GM18519 (cell line): ENCODE measurements at regions not wholly inside any gene's neighbourhood (a gene's known extent, or its start where the extent isn't known, plus 50 kb on each side); places are given as distances from the start of the nearest gene placed in this dataset.

ENCODE experiments used
- ATAC-seq: cut with Tn5 transposase; IDR thresholded peaks from one replicate; pipeline ENCODE4 v1.9.1; 2021; ENCODE audit warnings: mild to moderate bottlenecking, moderate library complexity; ENCODE audit not compliant: unreplicated experiment, low FRiP score

DNA sequence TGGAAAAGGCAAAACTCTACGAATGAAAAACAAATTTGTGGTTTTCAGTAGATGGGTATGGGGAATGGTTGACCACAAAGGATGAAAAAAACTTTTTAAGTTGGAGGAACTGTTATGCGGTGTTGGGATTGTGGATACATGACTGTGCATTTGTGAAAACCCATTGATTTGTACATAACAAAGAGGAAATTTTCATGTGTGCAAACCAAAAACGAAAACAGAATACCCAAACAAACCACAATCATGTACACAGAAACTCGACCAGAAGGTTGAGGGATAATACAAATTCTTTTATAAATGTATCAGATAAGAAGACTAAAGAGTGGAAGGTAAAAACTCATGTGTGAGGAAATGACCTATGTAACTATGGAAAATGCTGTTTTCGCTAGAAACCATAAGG is 1012.4 kb downstream of the CDH18 start:
- no peak for ATAC-seq

DNA sequence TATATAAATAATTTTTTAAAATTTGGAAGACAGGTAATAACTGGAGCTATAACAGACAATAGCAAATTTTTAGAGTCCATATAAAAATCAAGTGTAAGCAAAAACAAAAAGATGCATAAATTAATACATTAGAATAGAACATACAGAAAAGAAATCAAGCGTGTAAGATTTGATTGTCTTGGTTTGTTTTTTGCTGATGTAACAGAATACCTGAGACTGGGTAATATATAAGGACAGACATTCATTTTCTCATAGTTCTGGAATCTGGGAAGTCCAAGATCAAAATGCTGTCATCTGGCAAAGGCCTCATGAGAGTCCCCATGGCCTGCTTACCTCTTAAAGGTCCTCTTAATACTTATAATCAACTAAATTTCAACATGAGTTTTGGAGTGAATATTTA is 1010.1 kb downstream of the CDH18 start:
- no peak for ATAC-seq

DNA sequence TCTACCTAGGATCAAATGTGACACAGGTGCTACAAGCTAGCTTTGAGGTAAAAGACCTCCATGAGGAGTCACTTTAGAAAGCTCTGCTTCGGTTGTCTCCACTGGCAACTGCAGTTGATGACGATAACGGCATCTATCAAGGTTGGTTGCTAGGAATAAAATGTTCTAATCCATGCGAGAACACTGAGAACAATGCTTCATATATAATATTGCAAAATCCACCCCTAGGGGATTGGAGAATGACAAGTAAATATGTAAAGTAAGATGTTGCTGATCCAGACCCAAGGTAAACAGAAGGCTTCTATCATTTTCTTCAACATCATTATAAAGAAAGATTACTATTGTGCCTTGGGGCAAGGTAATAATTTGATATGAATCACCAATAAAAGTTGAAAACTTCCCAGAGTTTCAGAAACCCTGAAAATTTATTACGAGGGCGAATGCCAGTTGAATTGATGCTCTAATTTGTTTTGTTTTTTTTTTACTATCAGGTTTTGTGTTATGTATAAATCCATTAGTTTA is 1003.4 kb downstream of the CDH18 start:
- ATAC-seq, result no peak

DNA sequence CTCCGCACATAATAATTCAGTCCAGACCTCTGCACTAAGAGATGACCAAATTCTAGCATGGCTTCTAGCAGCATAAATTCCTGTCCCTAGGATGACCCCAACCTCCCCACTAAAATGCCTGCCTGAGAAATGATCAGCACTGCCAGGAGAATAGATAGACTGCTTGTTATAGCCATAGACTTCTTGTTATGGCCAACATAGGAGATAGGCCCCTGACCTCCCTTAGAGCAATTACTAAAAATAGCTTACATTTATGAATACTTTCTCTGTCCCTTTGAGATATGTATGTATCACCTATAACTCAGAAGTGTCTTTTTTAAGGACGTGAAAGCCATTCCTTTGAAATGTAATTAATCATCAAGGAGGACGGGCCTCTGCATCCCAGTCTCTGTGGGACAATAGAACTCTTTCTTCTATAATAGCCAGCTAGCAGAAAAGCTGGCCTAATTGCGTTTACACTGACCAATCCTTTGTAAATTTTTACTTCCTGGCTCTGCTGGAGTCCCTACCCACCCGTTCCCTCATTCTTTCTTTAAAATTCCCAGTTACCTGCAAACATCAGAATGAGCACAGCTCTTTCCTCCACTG is 1002.7 kb downstream of the CDH18 start:
- ATAC-seq, result no peak

DNA sequence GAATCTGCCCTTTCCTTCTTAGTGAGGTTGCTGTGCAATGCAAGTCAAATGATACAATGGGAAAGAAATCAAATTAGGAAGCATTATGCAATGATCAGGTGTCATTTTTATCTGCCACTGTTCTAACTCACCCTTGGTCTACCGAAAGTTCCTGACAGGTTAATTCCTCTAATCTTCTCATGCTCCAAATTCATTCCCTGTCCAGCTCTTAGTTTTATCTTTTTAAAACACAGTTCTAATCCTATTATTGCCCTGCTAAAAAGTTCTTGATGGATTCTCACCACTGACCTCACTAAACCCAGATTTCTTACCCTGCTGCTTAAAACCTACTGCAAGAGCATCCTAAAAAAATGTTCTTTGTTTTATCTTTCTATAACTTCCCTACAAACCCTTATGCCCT is 1000.9 kb downstream of the CDH18 start:
- ATAC-seq, result no peak

DNA sequence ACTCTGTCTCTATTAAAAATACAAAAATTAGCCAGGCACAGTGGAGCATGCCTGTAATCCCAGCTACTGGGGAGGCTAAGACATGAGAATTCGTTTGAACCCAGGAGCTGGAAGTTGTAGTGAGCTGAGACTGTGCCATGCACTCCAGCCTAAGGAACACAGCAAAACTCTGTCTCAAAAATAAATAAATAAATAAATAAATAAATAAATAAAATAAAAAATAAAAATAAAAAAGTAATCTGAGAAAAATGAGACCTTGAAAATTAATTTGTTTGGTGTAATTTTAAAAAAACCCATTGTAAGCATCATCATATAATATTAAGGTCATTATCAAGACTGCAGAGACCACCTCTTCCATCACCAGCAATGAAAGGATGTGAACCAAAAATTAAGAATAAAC is 997.1 kb downstream of the CDH18 start:
- ATAC-seq, result no peak

DNA sequence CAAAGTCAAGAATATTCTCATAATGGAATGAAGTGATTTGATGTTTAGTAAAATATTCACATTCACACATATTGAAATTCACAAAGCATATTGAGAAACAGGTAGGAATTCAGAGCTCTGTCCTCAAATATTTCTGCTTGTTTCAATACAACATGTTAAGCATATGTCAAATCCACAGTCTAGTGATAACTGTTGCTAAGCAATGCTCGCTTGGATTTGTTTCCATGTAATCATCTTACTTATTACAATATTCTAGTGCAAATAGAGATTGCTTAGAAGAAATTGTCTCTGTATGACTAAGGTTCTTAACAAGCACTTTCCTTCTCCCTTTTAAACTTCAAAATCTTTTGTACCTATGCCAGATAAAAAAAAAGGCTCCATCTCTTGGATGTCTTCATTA is 995.7 kb downstream of the CDH18 start:
- ATAC-seq, result no peak

DNA sequence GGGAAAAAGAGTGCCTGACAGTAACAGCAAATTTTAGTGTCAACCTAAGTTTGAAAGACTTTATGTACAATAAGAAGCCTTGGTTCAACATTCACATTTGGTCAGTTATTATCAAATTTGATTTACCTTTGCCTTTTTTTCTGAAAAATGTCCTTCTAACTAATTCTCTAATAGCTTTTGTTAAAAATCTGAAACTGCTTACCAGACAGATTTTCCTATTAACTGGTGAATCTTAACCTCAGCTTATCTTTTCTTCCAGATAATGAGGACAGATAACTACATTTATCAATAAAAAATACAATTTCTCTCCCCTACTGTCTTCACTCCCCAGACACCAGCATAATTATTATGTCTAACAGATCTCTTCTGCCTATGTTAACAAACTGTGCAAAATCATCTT is 988.5 kb downstream of the CDH18 start:
- no peak for ATAC-seq

DNA sequence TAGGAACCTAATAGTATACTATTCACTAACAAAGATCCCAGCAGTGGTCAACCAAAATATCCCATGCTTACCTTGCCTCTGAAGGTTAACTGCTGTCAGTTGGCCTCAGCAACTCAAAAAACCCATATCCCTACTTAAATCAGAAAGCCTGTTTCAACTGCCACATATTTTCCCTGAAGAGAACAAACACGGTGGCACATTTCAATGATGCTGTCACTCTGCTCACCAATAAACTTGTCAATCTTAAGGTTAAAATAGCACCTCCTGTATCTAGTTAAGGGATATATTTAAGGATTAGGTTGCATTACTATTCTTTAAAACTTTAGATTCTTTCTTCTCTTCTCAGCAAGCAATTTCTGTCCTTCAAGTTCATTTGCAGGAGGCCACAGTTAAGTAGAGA is 986.9 kb downstream of the CDH18 start:
- no peak for ATAC-seq

DNA sequence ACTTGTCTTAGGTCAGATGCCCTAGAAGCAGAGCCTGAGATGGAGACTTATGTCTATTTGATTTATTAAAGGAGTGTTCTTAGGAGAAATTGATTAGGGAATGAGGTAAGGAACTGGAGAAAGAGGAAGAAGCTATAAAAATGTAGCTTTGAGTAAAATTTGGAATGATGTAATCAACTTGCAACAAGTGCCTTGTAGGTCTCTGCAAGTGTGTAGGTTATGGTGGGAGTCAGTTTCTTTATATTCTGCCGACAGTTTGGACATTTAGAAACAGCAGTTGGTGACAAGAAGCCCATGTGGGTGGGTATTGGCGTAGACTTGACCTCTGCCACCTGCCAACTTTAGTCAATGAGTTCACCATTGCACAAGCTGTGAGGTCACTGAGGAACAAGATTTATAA is 986.5 kb downstream of the CDH18 start:
- ATAC-seq, result no peak

DNA sequence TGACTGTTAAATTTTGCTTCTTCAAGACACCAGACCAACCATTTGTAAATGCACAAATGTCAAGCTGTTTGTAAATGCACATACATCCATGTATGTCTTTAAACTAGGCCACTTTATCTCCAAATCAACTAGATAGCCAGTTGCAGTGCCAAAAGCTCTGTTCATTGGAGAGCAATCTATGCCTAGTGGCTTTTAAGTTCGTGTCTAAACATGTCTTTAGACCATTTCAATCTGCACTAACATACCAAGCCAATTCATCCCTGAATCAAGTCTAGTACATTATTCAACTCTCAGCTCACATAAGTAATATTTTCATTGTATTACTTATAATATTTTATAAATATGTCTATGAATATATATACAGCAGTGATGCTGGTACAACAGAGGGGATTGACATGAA is 985.9 kb downstream of the CDH18 start:
- ATAC-seq, result no peak

DNA sequence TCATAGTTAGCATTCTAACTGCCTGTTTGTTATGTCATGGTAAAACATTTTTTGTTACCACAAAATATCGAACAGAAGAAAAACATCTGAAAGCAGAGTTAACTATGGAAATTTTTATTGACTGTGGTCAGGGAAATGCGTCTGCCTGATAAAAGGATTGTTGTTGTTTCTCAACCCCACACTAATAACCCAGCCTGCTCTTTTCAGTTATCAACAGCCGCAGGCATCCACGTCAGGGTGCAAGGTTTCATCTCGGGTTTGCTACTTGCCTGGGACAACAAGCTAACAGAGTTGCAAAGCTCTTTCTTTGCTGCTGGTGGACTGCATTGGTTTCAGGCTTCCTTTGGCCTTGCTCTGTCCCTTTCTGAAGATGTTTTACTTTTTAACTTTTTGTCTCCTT is 969.2 kb downstream of the CDH18 start:
- ATAC-seq, result no peak

DNA sequence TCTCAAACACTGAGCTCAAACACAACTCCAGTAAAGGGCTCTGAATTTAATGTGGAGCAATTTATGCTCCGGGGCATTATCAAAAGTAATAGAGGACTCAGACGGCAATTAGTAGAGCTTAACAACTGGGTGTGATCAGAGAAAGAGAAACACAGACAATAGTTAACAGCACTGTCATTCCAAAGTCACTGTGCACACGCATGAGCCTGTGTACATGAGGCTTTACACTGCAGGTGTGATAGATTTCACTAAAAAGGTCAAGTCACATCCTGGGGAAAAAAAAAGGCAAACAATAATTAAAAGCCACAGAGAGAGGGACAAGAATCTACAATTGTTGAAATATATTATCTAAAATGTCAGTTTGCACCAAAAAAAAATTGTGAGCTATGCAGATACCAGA is 956.5 kb downstream of the CDH18 start:
- no peak for ATAC-seq

DNA sequence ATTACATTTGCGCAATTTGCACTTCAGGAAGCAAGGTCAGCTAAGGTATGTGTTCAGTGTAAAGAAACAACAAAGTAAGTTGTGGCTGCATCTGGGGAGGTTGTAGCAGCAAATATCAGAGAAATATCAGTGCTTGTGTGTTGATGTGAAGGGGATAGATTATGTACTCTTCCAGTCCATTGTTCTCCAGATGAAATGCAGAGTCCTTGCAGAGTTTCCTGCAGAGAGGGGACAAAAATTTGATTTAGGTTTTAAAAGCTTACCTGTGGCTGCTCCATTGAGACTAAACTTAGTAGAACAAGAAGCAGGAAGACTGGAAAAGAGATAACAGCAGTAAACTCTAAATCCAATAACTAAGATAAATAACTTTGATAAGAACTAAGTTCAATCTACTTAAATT is 952.2 kb downstream of the CDH18 start:
- no peak for ATAC-seq

DNA sequence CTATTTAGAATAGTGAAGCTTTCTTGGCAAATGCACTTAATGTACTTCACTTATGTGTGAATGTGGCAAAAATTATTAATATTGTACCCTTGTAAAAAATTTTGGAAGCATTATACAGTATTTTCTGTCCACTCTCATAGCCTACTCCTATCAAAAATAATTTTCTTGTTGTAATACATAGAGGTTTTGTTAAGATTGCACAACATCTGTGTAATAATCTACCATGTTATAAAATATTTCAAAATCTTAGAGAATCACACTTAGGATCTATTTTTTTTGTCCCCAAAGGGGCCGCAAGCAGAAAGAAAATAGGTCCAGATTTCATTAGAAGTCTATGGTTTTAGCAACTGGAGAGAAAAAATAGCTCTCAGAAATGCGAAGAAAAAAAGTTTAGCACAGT is 945.9 kb downstream of the CDH18 start:
- ATAC-seq, result no peak

DNA sequence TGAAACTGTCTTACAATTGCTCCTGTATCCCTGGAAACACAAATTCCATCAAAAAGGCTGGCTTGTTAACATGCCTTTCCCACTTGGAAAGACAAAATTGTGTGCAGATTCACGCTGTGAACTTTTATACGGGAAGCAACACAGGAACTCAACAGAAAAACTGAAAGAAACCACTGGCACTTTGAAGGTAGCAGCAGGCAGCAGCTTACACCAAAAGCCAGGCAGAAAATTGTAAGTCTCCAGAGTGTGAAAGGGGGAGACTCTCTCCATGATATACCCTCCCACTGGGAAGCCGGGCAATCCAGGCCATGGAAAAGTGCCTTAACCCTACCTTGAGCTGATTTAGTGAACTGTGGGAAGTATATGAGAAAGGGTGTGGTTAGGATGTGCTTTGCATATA is 943.7 kb downstream of the CDH18 start:
- ATAC-seq, result no peak

DNA sequence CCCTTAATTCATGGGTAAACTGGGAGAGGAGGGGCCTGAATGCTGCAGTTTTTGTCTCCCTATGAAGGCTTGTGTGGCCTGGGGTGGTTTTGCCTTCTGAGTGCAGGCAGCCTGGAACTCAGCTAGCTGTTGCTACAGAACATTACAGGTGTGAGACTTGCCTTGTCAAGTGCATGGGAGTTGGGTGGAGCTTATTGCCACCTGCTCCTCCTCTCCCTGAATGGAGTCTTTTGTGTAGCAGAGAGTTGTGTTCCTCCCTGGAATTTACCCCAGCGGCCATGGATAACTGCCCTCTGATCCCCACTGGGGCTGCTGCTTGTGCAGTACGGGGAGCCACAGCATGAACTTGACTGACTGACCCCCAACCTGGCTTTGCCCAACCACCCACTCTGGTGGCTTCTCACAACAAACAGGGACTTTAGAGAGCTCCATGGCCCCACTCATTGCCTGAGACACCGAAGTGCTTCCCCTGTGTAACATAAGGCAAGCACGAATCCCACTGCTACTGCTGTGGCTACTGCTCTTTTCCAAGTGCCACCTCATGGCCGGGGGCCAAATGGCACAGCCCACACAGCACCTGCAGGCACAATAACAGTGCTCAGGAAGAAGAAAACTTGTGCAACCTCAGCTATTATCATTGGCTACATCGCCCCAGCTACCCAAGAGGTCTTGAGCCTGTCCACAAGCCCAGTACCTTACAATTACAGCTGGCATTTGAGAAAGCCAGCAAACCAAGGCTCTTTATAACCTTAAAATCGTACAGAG is 942.9 kb downstream of the CDH18 start:
- no peak for ATAC-seq

DNA sequence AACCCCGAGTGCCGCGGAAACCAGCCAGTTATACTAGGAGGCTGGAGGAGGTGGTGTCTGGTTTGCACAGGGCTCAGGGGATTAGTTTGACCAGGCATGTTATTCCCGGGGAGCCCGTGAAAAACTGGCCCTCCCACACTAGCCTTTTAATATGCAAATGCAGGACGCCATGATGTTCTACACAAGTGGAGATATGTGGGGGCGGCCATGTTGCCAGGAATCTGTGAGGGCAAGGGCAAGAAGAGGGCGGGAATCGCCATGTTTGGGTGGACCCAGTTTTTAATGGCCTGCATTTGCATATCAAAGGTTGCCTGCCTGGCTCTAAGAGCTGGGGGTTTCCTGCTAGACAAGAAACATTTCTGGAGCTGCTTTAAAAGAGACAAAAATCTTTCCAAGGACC is 940.7 kb downstream of the CDH18 start:
- ATAC-seq, result no peak

DNA sequence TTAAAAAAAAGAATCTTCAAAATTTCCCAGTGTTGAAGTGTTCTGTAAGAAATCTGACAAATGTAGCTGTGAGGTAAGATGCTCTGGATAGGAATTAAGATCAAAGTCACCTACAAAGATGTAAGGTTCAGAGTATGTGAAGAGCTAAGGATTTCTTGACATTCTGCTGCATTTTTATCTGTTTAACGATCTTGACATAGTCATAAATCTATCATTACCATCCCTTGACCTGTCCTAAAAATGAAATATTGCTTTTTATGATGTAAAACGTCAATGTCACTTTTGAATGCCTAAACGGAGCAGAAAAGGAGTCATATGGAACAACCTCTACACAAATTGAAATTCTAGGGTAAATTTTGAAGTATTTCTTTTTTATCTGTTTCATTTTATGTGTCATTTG is 939.3 kb downstream of the CDH18 start:
- no peak for ATAC-seq

DNA sequence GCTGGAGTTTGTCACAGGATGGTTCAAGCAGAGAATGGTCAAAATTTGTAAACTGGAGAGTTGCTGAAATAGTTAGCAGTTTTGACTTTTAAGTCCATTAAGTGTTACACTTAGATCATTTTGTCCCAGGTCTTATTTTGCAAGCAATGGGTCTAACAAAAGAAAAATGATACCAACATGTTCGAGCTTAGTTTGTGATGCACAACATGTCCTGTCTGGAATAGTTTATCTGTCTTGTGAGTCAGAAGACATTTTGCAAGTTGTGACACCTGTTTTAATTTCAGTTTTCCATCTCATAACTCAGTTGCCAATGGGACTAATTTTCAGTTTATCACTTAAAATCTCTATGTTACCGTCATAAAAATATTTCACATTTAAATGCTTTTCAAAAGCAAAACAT is 929.8 kb downstream of the CDH18 start:
- no peak for ATAC-seq

DNA sequence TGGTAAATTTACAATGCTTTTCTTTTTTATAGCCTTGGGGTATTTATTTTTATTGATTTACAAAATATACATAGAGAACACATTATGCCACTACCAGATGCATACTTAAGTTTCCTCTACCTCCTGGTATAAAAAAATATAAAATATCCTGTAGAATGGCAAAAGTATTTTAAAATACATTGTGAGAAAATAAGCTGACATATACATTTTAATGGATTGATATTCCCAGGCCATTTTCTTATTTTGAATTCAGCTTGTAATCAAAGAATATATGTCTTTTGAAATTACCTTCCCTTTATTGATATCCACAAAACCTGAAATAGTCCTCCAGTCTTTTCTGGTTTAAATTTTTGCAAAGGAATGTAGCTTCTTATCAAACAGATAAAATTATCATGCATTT is 923.9 kb downstream of the CDH18 start:
- no peak for ATAC-seq

DNA sequence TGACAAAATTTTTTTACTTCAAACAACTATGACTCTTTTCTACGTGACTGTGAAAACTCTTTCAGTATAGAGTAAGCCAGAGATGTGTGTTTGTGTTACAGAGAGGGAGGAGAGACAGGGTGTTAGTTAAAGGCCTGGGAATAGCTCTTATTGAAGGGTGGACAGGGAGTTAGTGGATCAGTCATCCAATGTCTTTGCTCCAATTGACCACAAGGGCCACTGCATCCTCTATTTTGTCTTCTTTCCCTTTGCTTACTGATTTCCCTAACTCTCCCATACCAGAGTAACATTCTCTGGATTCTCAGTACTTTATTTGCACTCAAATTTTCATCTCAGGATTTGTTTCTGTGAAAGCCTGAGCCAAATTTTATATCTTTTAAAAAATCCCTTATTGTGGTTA is 920.3 kb downstream of the CDH18 start:
- no peak for ATAC-seq
